Peyer's patch (tissue), 4 donors: ENCODE measurements at regions not wholly inside any gene's neighbourhood (a gene's known extent, or its start where the extent isn't known, plus 50 kb on each side); places are given as distances from the start of the nearest gene placed in this dataset.

Experiments used
- DNase-seq, 3 donors: peaks; one replicate each; pipeline ENCODE4 v3.0.0-alpha.2; 2017 to 2019
- H3K27ac ChIP-seq, 4 donors: fragments of 200-600 bp; sonication (generic); one replicate each; pipeline ENCODE4 v1.5.1; 2016 to 2019
- H3K27me3 ChIP-seq, 2 donors: fragments of 200-600 bp; sonication (generic); one replicate each; pipeline ENCODE4 v1.5.1; 2019
- H3K36me3 ChIP-seq, 3 donors: fragments of 200-600 bp; sonication (generic); one replicate each; pipeline ENCODE4 v1.5.1; 2016 to 2019
- H3K4me1 ChIP-seq, 4 donors: fragments of 200-600 bp; sonication (generic); one replicate each; pipeline ENCODE4 v1.5.1; 2016 to 2019
- H3K4me3 ChIP-seq, 4 donors: fragments of 200-600 bp; sonication (generic); 1 replicate in 3 of 4; 2 replicates in 1 of 4; pipeline ENCODE4 v1.5.1; 2016 to 2019; ENCODE audit warnings: mild to moderate bottlenecking in 1 of 4
- H3K9me3 ChIP-seq, 4 donors: fragments of 200-600 bp; sonication (generic); one replicate each; pipeline ENCODE4 v1.5.1; 2016 to 2019; ENCODE audit warnings: mild to moderate bottlenecking in 1 of 4
- POLR2A ChIP-seq, 2 donors: fragments of 450-650 bp; IDR thresholded peaks; one replicate each; pipeline ENCODE4 v1.5.1; 2017; ENCODE audit warnings: antibody characterized with exemption in 2 of 2, mild to moderate bottlenecking in 2 of 2, moderate library complexity in 2 of 2
- TF ChIP-seq, protein P1 (sequence below), 6 experiments: fragments of 450-650 bp in 4 of 6; fragments of 200-600 bp in 2 of 6; sonication (generic) in 1 of 6; IDR thresholded peaks; one replicate each; pipeline ENCODE4 v1.5.1; 2017 to 2019; ENCODE audit warnings: antibody characterized with exemption in 6 of 6, mild to moderate bottlenecking in 3 of 6, moderate library complexity in 1 of 6

DNA sequence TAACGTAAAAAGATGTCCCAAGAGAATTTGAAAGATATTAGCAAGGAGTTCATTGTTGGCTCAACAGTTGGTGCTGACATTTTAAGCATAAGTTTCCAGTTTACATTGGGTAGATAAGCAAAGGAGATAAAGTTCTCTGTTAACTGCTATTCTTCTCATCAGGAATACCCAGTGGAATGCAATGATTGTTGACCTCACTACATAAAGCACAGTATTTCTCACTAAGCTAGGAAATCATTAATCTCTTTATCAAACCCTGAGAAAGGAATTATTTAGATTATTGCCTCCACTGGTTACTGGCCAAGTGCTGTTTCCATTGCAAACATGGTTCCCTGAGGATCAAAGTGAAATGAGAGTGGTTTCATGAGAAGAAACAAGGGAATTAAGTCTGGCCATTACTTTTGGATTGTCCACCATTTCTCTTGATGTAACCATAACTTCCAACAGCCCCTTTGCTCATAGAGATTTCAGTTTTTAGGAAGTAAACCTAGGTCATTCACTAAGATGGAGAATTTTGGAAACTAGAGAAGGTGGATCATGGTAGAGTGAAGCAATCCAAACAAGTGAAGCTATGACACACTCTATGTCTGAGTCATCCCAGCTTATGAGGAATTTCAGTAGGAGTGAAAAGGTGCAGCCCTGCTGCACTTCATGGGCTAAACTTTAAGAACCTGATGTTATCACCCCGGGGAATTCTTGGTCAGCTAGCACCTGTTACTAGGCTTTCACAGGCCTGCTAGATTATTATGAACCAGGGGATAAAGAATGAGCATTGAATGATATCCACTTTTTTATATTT, 163.4 kb downstream of the AREG start:
- no peak for DNase-seq
- no peaks in the 10 kb centered on the region for H3K9me3 ChIP-seq
- H3K4me3 ChIP-seq = no peak overlapping the region
- no peak overlapping the region for H3K27ac ChIP-seq
- no peaks in the 10 kb centered on the region for H3K4me1 ChIP-seq
- TF ChIP-seq, protein P1, sequence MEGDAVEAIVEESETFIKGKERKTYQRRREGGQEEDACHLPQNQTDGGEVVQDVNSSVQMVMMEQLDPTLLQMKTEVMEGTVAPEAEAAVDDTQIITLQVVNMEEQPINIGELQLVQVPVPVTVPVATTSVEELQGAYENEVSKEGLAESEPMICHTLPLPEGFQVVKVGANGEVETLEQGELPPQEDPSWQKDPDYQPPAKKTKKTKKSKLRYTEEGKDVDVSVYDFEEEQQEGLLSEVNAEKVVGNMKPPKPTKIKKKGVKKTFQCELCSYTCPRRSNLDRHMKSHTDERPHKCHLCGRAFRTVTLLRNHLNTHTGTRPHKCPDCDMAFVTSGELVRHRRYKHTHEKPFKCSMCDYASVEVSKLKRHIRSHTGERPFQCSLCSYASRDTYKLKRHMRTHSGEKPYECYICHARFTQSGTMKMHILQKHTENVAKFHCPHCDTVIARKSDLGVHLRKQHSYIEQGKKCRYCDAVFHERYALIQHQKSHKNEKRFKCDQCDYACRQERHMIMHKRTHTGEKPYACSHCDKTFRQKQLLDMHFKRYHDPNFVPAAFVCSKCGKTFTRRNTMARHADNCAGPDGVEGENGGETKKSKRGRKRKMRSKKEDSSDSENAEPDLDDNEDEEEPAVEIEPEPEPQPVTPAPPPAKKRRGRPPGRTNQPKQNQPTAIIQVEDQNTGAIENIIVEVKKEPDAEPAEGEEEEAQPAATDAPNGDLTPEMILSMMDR (IDR thresholded peaks at IDR 0.05) = no peak
- no peak for TF ChIP-seq POLR2A (IDR thresholded peaks at IDR 0.05)
- H3K27me3 ChIP-seq = no peaks in the 10 kb centered on the region
- no peaks in the 10 kb centered on the region for H3K36me3 ChIP-seq

DNA sequence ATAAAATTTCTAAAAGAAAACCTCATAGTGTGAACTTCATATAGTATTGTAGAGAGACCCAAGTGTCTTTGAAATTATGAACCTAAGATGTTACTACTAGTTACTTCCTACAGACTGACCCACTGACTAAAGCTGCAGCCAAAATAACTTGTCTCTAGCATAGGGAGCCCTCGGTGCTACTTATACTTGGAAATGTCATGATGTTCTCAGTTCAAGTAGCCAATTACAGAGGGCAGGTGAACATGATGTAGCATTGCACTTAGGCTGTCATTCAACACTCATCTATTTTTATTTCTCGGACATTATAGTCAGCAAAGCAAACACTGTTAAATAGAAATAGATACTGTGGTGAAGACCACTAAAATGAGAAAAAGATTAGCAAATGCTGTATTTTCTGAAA, 165.6 kb downstream of the AREG start:
- no peak for DNase-seq
- H3K27ac ChIP-seq = no peak overlapping the region
- no peaks in the 10 kb centered on the region for H3K36me3 ChIP-seq
- no peak for TF ChIP-seq POLR2A (IDR thresholded peaks at IDR 0.05)
- TF ChIP-seq, protein P1 (IDR thresholded peaks at IDR 0.05) = no peak
- H3K4me1 ChIP-seq = no peaks in the 10 kb centered on the region
- no peaks in the 10 kb centered on the region for H3K9me3 ChIP-seq
- no peaks in the 10 kb centered on the region for H3K27me3 ChIP-seq
- no peak overlapping the region for H3K4me3 ChIP-seq

DNA sequence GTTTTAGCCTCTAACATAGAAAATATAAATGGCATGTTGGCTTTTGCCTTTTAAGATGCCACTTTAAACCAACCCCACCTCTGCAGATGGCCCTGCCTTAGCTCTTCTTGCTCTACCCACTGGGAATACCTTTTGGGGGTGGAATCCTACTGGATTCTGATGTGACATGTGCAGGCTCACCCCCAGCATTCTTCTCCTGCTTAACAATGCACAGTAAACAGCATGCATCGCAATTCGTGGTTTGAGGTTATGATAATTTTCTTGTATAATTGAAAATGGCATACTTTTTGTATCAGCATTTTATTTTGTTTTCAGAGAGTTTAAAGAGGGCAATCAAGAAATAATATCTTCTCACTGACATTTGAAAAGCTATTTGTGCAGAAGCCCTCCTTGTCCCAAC, 167.9 kb downstream of the AREG start:
- DNase-seq = no peak
- Histone ChIP-seq H3K36me3 (no peaks in the 10 kb centered on the region), H3K27me3 (no peaks in the 10 kb centered on the region)

DNA sequence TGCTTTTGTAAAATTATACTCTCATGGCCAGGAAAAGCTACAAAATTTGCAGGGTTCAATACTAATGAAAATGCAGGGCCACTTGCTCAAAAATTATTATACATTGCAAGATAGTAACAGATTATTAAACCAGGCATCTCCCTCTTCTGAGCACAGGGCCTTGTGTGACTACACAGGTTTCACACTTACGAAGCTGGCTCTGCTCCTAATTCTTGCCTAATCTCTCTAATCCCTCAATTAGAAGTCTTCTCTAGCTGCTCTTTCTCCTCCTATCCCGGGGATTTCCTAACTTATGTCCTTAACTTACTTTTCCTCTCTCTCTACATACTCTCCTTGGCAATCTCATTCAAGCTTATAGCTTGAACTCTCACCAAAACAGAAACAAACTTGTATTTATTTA, 168.3 kb downstream of the AREG start:
- Histone ChIP-seq H3K4me1 (no peaks in the 10 kb centered on the region), H3K9me3 (no peaks in the 10 kb centered on the region), H3K36me3 (no peaks in the 10 kb centered on the region), H3K4me3 (no peak overlapping the region), H3K27me3 (no peaks in the 10 kb centered on the region), H3K27ac (no peak overlapping the region)
- TF ChIP-seq POLR2A (IDR thresholded peaks at IDR 0.05) = no peak
- TF ChIP-seq, protein P1 (IDR thresholded peaks at IDR 0.05) = no peak
- DNase-seq = no peak

More for the DNA sequence above, 167.9 kb downstream of the AREG start:
- no peak overlapping the region for H3K4me3 ChIP-seq
- no peaks in the 10 kb centered on the region for H3K9me3 ChIP-seq
- H3K4me1 ChIP-seq = no peaks in the 10 kb centered on the region
- TF ChIP-seq, protein P1 (IDR thresholded peaks at IDR 0.05) = no peak
- TF ChIP-seq POLR2A (IDR thresholded peaks at IDR 0.05) = no peak
- no peak overlapping the region for H3K27ac ChIP-seq

DNA sequence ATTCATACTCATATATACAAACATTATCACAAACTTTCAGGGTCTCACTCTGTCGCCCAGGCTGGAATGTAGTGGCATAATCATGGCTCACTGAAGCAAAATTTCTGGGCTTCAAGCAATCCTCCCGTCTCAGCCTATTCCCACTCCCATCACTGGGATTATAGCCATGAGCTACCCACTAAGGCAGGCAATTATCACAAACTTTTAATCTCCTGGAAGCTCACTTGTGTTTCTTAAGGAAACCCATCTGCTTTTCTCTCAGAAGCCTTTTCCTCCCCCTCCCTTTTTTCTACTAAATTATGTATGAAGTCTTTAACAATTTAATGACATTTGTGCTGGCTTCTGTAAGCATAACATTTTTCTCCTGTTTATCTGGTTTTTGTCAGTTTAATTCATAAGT, 170.5 kb downstream of the AREG start:
- H3K27ac ChIP-seq = no peak overlapping the region
- no peaks in the 10 kb centered on the region for H3K27me3 ChIP-seq
- TF ChIP-seq, protein P1 (IDR thresholded peaks at IDR 0.05) = no peak
- no peak for TF ChIP-seq POLR2A (IDR thresholded peaks at IDR 0.05)

More for the DNA sequence above, 170.5 kb downstream of the AREG start:
- Histone ChIP-seq H3K4me3 (no peak overlapping the region), H3K4me1 (no peaks in the 10 kb centered on the region), H3K9me3 (no peaks in the 10 kb centered on the region), H3K36me3 (no peaks in the 10 kb centered on the region)
- DNase-seq = no peak
